IMR-90 (cell line): ENCODE measurements at regions not wholly inside any gene's neighbourhood (a gene's known extent, or its start where the extent isn't known, plus 50 kb on each side); places are given as distances from the start of the nearest gene placed in this dataset.

ENCODE experiments used
- ATAC-seq: fragments of 200-7000 bp; cut with Tn5 transposase; 2 replicates; pipeline ENCODE4 v1.9.1; 2020; ENCODE audit warnings: low read depth, mild to moderate bottlenecking, moderate library complexity
- BruUV-seq: library from RNA; stranded (reverse); fragments of 400-500 nt; replicated peaks from 2 replicates; lab custom pipeline; 2021; lab: Mats Ljungman, UMichigan
- CTCF ChIA-PET: fragments of 300-600 bp; formaldehyde crosslinking; extraction: SDS; loops from one replicate; lab custom pipeline; 2021; ENCODE audit warnings: antibody characterized with exemption; lab: Yijun Ruan, JAX
- POLR2A ChIA-PET: fragments of 300-600 bp; sonication (Branson Sonifier 250); formaldehyde crosslinking; loops from one replicate; lab custom pipeline; 2022; ENCODE audit warnings: antibody characterized with exemption; ENCODE audit not compliant: unreplicated experiment; lab: Charles Lee
- DNase-seq: peaks from one replicate; pipeline ENCODE4 v3.0.0; 2013
- H2AFZ ChIP-seq: replicated peaks from 2 replicates; pipeline ENCODE3; 2013; ENCODE audit warnings: low read length, mild to moderate bottlenecking; ENCODE audit not compliant: poor library complexity
- H2AK5ac ChIP-seq: 2 replicates; pipeline ENCODE4 v1.6.1; 2013; ENCODE audit warnings: low read depth, low read length, inconsistent platforms
- H2AK9ac ChIP-seq: replicated peaks from 2 replicates; pipeline ENCODE3; 2013; ENCODE audit warnings: mild to moderate bottlenecking, low read depth, low read length, moderate library complexity; ENCODE audit not compliant: poor library complexity
- H2BK120ac ChIP-seq: 2 replicates; pipeline ENCODE4 v1.6.1; 2013; ENCODE audit warnings: low read depth, low read length, inconsistent platforms
- H2BK15ac ChIP-seq: 3 replicates; pipeline ENCODE4 v1.6.1; 2013; ENCODE audit warnings: low read depth, low read length, inconsistent platforms
- H2BK20ac ChIP-seq: 2 replicates; pipeline ENCODE4 v1.6.1; 2013; ENCODE audit warnings: low read depth, mild to moderate bottlenecking, inconsistent platforms, low read length, moderate library complexity
- H2BK5ac ChIP-seq: 2 replicates; pipeline ENCODE4 v1.6.1; 2013; ENCODE audit warnings: mild to moderate bottlenecking, low read depth, low read length, inconsistent platforms; ENCODE audit not compliant: poor library complexity, severe bottlenecking
- H3K14ac ChIP-seq: replicated peaks from 2 replicates; pipeline ENCODE4 v1.6.1; 2013; ENCODE audit warnings: low read depth, low read length, inconsistent platforms
- H3K18ac ChIP-seq: 2 replicates; pipeline ENCODE4 v1.6.1; 2013; ENCODE audit warnings: low read depth, low read length, control low read depth
- H3K23ac ChIP-seq: 2 replicates; pipeline ENCODE4 v1.6.1; 2013; ENCODE audit warnings: low read depth, low read length, inconsistent platforms
- H3K27ac ChIP-seq: 2 replicates; pipeline ENCODE4 v1.5.1; 2013; ENCODE audit warnings: mild to moderate bottlenecking, control low read depth, low read length; ENCODE audit not compliant: insufficient read depth
- H3K27me3 ChIP-seq: 2 replicates; pipeline ENCODE4 v1.6.1; 2013; ENCODE audit warnings: low read length; ENCODE audit not compliant: control insufficient read depth, insufficient read depth
- H3K36me3 ChIP-seq: 2 replicates; pipeline ENCODE4 v1.6.1; 2013; ENCODE audit warnings: low read length, mixed read lengths; ENCODE audit not compliant: control insufficient read depth, insufficient read depth
- H3K4ac ChIP-seq: 2 replicates; pipeline ENCODE4 v1.6.1; 2013; ENCODE audit warnings: low read depth, low read length, inconsistent platforms
- H3K4me1 ChIP-seq: 2 replicates; pipeline ENCODE4 v1.6.1; 2013; ENCODE audit warnings: low read length, mixed read lengths; ENCODE audit not compliant: control insufficient read depth, insufficient read depth
- H3K4me2 ChIP-seq: 2 replicates; pipeline ENCODE4 v1.6.1; 2013; ENCODE audit warnings: low read depth, mild to moderate bottlenecking, control low read depth, low read length, moderate library complexity
- H3K4me3 ChIP-seq: 2 replicates; pipeline ENCODE4 v1.5.1; 2013; ENCODE audit warnings: low read depth, mild to moderate bottlenecking, control low read depth, low read length, moderate library complexity; ENCODE audit not compliant: insufficient read depth
- H3K56ac ChIP-seq: 2 replicates; pipeline ENCODE4 v1.6.1; 2013; ENCODE audit warnings: low read length, inconsistent platforms; ENCODE audit not compliant: insufficient read depth; ENCODE audit errors: extremely low read depth
- H3K79me1 ChIP-seq, 2 experiments: 2 replicates each; pipeline ENCODE4 v1.6.1; 2013; ENCODE audit warnings: low read length in 2 of 2, inconsistent platforms in 1 of 2, low read depth in 1 of 2
- H3K9ac ChIP-seq: 2 replicates; pipeline ENCODE4 v1.6.1; 2013; ENCODE audit warnings: low read depth, low read length, control low read depth
- H3K9me1 ChIP-seq: 2 replicates; pipeline ENCODE4 v1.6.1; 2013; ENCODE audit warnings: low read length, inconsistent platforms; ENCODE audit not compliant: insufficient read depth
- H3K9me3 ChIP-seq: 2 replicates; pipeline ENCODE4 v1.6.1; 2013; ENCODE audit warnings: low read length; ENCODE audit not compliant: control insufficient read depth, insufficient read depth
- H4K20me1 ChIP-seq: 2 replicates; pipeline ENCODE4 v1.6.1; 2013; ENCODE audit warnings: low read length, inconsistent platforms; ENCODE audit not compliant: insufficient read depth
- H4K5ac ChIP-seq: 2 replicates; pipeline ENCODE4 v1.6.1; 2013; ENCODE audit warnings: mild to moderate bottlenecking, low read depth, low read length, control low read depth
- H4K8ac ChIP-seq, 2 experiments: 2 replicates each; pipeline ENCODE4 v1.6.1; 2013; ENCODE audit warnings: low read depth in 2 of 2, low read length in 2 of 2, control low read depth in 1 of 2, inconsistent platforms in 1 of 2
- H4K91ac ChIP-seq: 2 replicates; pipeline ENCODE4 v1.6.1; 2013; ENCODE audit warnings: low read depth, low read length, inconsistent platforms; ENCODE audit not compliant: insufficient read depth
- BHLHE40 ChIP-seq: fragments of 150-350 bp; IDR thresholded peaks from 2 replicates; pipeline ENCODE4 v1.6.1; 2016; ENCODE audit warnings: mild to moderate bottlenecking, low read depth, low read length
- CEBPB ChIP-seq: IDR thresholded peaks from 2 replicates; pipeline ENCODE4 v1.6.1; 2012; ENCODE audit warnings: low read depth, low read length, improper control_type of control experiment
- CHD1 ChIP-seq: IDR thresholded peaks from 2 replicates; pipeline ENCODE4 v1.6.1; 2012; ENCODE audit warnings: low read depth, low read length, improper control_type of control experiment
- ELK1 ChIP-seq: fragments of 150-350 bp; IDR thresholded peaks from 2 replicates; pipeline ENCODE4 v1.6.1; 2016; ENCODE audit warnings: low read depth, mild to moderate bottlenecking, low read length, moderate library complexity, borderline replicate concordance
- MAZ ChIP-seq: IDR thresholded peaks from 2 replicates; pipeline ENCODE4 v1.6.1; 2012; ENCODE audit warnings: low read depth, mild to moderate bottlenecking, low read length, improper control_type of control experiment, moderate library complexity, borderline replicate concordance
- MXI1 ChIP-seq: IDR thresholded peaks from 2 replicates; pipeline ENCODE4 v1.6.1; 2012; ENCODE audit warnings: low read depth, mild to moderate bottlenecking, low read length, moderate library complexity, borderline replicate concordance
- POLR2A ChIP-seq: IDR thresholded peaks from 2 replicates; pipeline ENCODE4 v1.6.1; 2012; ENCODE audit warnings: mild to moderate bottlenecking, low read depth, low read length
- RAD21 ChIP-seq: IDR thresholded peaks from 2 replicates; pipeline ENCODE4 v1.6.1; 2012; ENCODE audit warnings: low read length, improper control_type of control experiment
- RCOR1 ChIP-seq: IDR thresholded peaks from 2 replicates; pipeline ENCODE4 v1.6.1; 2012; ENCODE audit warnings: mild to moderate bottlenecking, low read length, improper control_type of control experiment; ENCODE audit not compliant: insufficient replicate concordance
- RFX5 ChIP-seq: IDR thresholded peaks from 2 replicates; pipeline ENCODE4 v1.8.0; 2012; ENCODE audit warnings: low read depth, mild to moderate bottlenecking, low read length, moderate library complexity
- SMC3 ChIP-seq: fragments of 150-350 bp; IDR thresholded peaks from 2 replicates; pipeline ENCODE4 v1.6.1; 2016; ENCODE audit warnings: low read depth, mild to moderate bottlenecking, antibody characterized with exemption, low read length, moderate library complexity
- USF2 ChIP-seq: fragments of 150-350 bp; IDR thresholded peaks from 2 replicates; pipeline ENCODE4 v1.6.1; 2017; ENCODE audit warnings: mild to moderate bottlenecking, antibody characterized with exemption, low read length, low read depth
- WGBS, 2 experiments: methylation state at CpG; one replicate each; pipeline versions ENCODE4 v1.1.5 to v1.1.7; 2013; ENCODE audit warnings: missing lambda C conversion rate in 2 of 2; ENCODE audit not compliant: insufficient read length in 1 of 2; ENCODE audit errors: extremely low coverage in 2 of 2; 5-methylcytosine and 5-hydroxymethylcytosine counted together
- dilution Hi-C: fragments of 300-500 bp; cut with HindIII; formaldehyde crosslinking; loops from one replicate; pipeline ENCODE4 v1.14.3; 2018; ENCODE audit warnings: low sequenced_read_pairs; ENCODE audit not compliant: unreplicated experiment
- in situ Hi-C: fragments of 300-500 bp; cut with MboI; formaldehyde crosslinking; loops from 3 replicates; pipeline ENCODE4 v1.14.3; 2019; ENCODE audit warnings: low sequenced_read_pairs, inconsistent platforms, mixed read lengths
- intact Hi-C: fragments of 100-400 bp; cut with micrococcal nuclease; formaldehyde crosslinking; loops from 2 replicates; pipeline ENCODE4 v1.10.0; 2022
- TF ChIP-seq, protein P1 (sequence below): conservative IDR thresholded peaks from 2 replicates; pipeline ENCODE4 v1.5.1; 2012; ENCODE audit warnings: mild to moderate bottlenecking, low read depth, low read length, improper control_type of control experiment

- Histone ChIP-seq H3K9me3 (no peaks in the 10 kb centered on the region), H3K9ac (no peak overlapping the region), H3K4me3 (no peak overlapping the region), H3K36me3 (no peaks in the 10 kb centered on the region), H2BK15ac (no peak overlapping the region), H3K9me1 (no peaks in the 10 kb centered on the region), H4K5ac (no peak overlapping the region), H4K20me1 (no peaks in the 10 kb centered on the region), H3K79me1 (no peaks in the 10 kb centered on the region), H2BK5ac (no peak overlapping the region), H3K27ac (no peak overlapping the region), H3K27me3 (no peaks in the 10 kb centered on the region), H3K23ac (no peak overlapping the region), H3K4ac (no peak overlapping the region), H2AK5ac (no peak overlapping the region), H3K4me1 (no peaks in the 10 kb centered on the region), H3K14ac (no peak overlapping the region), H3K18ac (no peak overlapping the region), H2AFZ (no peak overlapping the region), H4K8ac (no peak overlapping the region), H2BK120ac (no peak overlapping the region), H4K91ac (no peak overlapping the region), H2AK9ac (no peak overlapping the region), H3K56ac (no peak overlapping the region), H3K4me2 (no peak overlapping the region), H2BK20ac (no peak overlapping the region)
- no CpG with 5 or more reads among the region's 8 CpGs for WGBS, 2 experiments
- CTCF ChIA-PET = no interaction called here
- dilution Hi-C loops (no loop called here), intact Hi-C loops (no loop called here), in situ Hi-C loops (no loop called here)
- TF ChIP-seq, protein P1, sequence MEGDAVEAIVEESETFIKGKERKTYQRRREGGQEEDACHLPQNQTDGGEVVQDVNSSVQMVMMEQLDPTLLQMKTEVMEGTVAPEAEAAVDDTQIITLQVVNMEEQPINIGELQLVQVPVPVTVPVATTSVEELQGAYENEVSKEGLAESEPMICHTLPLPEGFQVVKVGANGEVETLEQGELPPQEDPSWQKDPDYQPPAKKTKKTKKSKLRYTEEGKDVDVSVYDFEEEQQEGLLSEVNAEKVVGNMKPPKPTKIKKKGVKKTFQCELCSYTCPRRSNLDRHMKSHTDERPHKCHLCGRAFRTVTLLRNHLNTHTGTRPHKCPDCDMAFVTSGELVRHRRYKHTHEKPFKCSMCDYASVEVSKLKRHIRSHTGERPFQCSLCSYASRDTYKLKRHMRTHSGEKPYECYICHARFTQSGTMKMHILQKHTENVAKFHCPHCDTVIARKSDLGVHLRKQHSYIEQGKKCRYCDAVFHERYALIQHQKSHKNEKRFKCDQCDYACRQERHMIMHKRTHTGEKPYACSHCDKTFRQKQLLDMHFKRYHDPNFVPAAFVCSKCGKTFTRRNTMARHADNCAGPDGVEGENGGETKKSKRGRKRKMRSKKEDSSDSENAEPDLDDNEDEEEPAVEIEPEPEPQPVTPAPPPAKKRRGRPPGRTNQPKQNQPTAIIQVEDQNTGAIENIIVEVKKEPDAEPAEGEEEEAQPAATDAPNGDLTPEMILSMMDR = no peak
- no peak for TF ChIP-seq SMC3
- no peak for TF ChIP-seq RFX5
- TF ChIP-seq ELK1 = no peak
- no peak for TF ChIP-seq RAD21
- TF ChIP-seq USF2 = no peak
- TF ChIP-seq CEBPB = no peak
- TF ChIP-seq CHD1 = no peak
- TF ChIP-seq MAZ = no peak
- no peak for TF ChIP-seq POLR2A
- no peak for TF ChIP-seq RCOR1
- TF ChIP-seq BHLHE40 = no peak
- TF ChIP-seq MXI1 = no peak
- POLR2A ChIA-PET = no interaction called here
- DNase-seq (no peak), ATAC-seq (no peak)
- BruUV-seq = no TSS peak
These were observed 79.1 kb upstream of the FOXB1 start for GRCh38 chr15:59924812-59925522.
